ENCODE measurements at regions not wholly inside any gene's neighbourhood (a gene's known extent, or its start where the extent isn't known, plus 50 kb on each side); places are given as distances from the start of the nearest gene placed in this dataset.

- H3K9me3 ChIP-seq = no peaks in the 10 kb centered on the region
- intact Hi-C loops (cut with DNase I) = no loop called here
- no peak overlapping the region for H3K27ac ChIP-seq
- no peaks in the 10 kb centered on the region for H3K27me3 ChIP-seq
- no peaks in the 10 kb centered on the region for H3K4me1 ChIP-seq
- no peak overlapping the region for H3K4me3 ChIP-seq
- TF ChIP-seq, protein P1, sequence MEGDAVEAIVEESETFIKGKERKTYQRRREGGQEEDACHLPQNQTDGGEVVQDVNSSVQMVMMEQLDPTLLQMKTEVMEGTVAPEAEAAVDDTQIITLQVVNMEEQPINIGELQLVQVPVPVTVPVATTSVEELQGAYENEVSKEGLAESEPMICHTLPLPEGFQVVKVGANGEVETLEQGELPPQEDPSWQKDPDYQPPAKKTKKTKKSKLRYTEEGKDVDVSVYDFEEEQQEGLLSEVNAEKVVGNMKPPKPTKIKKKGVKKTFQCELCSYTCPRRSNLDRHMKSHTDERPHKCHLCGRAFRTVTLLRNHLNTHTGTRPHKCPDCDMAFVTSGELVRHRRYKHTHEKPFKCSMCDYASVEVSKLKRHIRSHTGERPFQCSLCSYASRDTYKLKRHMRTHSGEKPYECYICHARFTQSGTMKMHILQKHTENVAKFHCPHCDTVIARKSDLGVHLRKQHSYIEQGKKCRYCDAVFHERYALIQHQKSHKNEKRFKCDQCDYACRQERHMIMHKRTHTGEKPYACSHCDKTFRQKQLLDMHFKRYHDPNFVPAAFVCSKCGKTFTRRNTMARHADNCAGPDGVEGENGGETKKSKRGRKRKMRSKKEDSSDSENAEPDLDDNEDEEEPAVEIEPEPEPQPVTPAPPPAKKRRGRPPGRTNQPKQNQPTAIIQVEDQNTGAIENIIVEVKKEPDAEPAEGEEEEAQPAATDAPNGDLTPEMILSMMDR (IDR thresholded peaks at IDR 0.05) = no peak
- no peak for TF ChIP-seq POLR2AphosphoS5 (IDR thresholded peaks at IDR 0.05; ENCODE audit: insufficient read depth in 1 of 2, low read depth in 1 of 2)
- TF ChIP-seq POLR2A (IDR thresholded peaks at IDR 0.05) = no peak
- H3K36me3 ChIP-seq = no peaks in the 10 kb centered on the region
- DNase-seq (ENCODE audit: extremely low spot score in 2 of 2) = no peak
These were observed 88.6 kb downstream of the SLC5A7 start for GRCh38 chr2:108074946-108075345.

DNA sequence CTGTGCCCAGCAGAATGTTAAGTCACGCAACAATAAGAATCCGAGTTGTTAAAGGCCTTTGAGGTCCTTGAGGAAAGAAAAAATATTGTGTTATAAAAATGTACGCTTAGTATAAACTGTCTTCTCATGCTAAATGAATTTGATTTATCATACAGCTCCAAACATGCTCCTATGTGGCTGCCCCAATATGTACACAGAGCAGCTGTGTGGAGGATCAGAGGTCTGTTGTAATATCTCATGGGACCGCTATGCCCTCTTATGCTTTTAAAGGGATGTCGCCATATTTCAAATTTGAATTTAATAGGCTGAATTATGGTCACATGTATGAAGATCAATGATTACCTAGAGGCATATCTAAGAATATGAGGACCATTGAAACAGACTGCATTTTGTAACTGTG lies 90.2 kb downstream of the SLC5A7 start:
- DNase-seq (ENCODE audit: extremely low spot score in 2 of 2) = no peak
- H3K27me3 ChIP-seq = no peaks in the 10 kb centered on the region
- intact Hi-C loops (cut with DNase I) = no loop called here

GRCh38 chr2:108079736-108080135 lies 93.4 kb downstream of the SLC5A7 start:
- Histone ChIP-seq H3K4me3 (no peak overlapping the region), H3K27me3 (no peaks in the 10 kb centered on the region), H3K4me1 (no peaks in the 10 kb centered on the region), H3K27ac (no peak overlapping the region), H3K36me3 (no peaks in the 10 kb centered on the region), H3K9me3 (no peaks in the 10 kb centered on the region)
- no peak for DNase-seq (ENCODE audit: extremely low spot score in 2 of 2)
- intact Hi-C loops (cut with DNase I) = no loop called here
- TF ChIP-seq, protein P1 (IDR thresholded peaks at IDR 0.05) = no peak
- no peak for TF ChIP-seq POLR2A (IDR thresholded peaks at IDR 0.05)
- no peak for TF ChIP-seq POLR2AphosphoS5 (IDR thresholded peaks at IDR 0.05; ENCODE audit: insufficient read depth in 1 of 2, low read depth in 1 of 2)

More for the DNA sequence above, 90.2 kb downstream of the SLC5A7 start:
- H3K9me3 ChIP-seq = no peaks in the 10 kb centered on the region
- H3K36me3 ChIP-seq = no peaks in the 10 kb centered on the region
- no peak overlapping the region for H3K27ac ChIP-seq
- no peaks in the 10 kb centered on the region for H3K4me1 ChIP-seq
- H3K4me3 ChIP-seq = no peak overlapping the region
- TF ChIP-seq, protein P1 (IDR thresholded peaks at IDR 0.05) = no peak
- no peak for TF ChIP-seq POLR2AphosphoS5 (IDR thresholded peaks at IDR 0.05; ENCODE audit: insufficient read depth in 1 of 2, low read depth in 1 of 2)
- no peak for TF ChIP-seq POLR2A (IDR thresholded peaks at IDR 0.05)

GRCh38 chr2:108080177-108080576 lies 93.9 kb downstream of the SLC5A7 start:
- H3K4me3 ChIP-seq = no peak overlapping the region
- no peak overlapping the region for H3K27ac ChIP-seq
- DNase-seq (ENCODE audit: extremely low spot score in 2 of 2) = no peak
- H3K4me1 ChIP-seq = no peaks in the 10 kb centered on the region
- H3K9me3 ChIP-seq = no peaks in the 10 kb centered on the region
- intact Hi-C loops (cut with DNase I) = no loop called here
- no peaks in the 10 kb centered on the region for H3K27me3 ChIP-seq
- TF ChIP-seq POLR2AphosphoS5 (IDR thresholded peaks at IDR 0.05; ENCODE audit: insufficient read depth in 1 of 2, low read depth in 1 of 2) (no peak), POLR2A (IDR thresholded peaks at IDR 0.05) (no peak)
- TF ChIP-seq, protein P1 (IDR thresholded peaks at IDR 0.05) = no peak
- no peaks in the 10 kb centered on the region for H3K36me3 ChIP-seq

- no peaks in the 10 kb centered on the region for H3K9me3 ChIP-seq
- H3K4me1 ChIP-seq = no peaks in the 10 kb centered on the region
- no peak for TF ChIP-seq POLR2A (IDR thresholded peaks at IDR 0.05)
- TF ChIP-seq, protein P1 (IDR thresholded peaks at IDR 0.05) = no peak
- TF ChIP-seq POLR2AphosphoS5 (IDR thresholded peaks at IDR 0.05; ENCODE audit: insufficient read depth in 1 of 2, low read depth in 1 of 2) = no peak
- intact Hi-C loops (cut with DNase I) = no loop called here
- no peak overlapping the region for H3K4me3 ChIP-seq
- no peaks in the 10 kb centered on the region for H3K36me3 ChIP-seq
- H3K27ac ChIP-seq = no peak overlapping the region
- H3K27me3 ChIP-seq = no peaks in the 10 kb centered on the region
- DNase-seq (ENCODE audit: extremely low spot score in 2 of 2) = no peak
These were observed 96.7 kb downstream of the SLC5A7 start for GRCh38 chr2:108082978-108083377.

Measured in vagina (tissue), 2 donors.